Activated CD4-positive, alpha-beta T cell treated with anti-CD3 and anti-CD28 coated beads, Interleukin-2, amount 10 ng/mL, durations not matched to agents 24 days and 14 days (primary cell): ENCODE measurements at regions not wholly inside any gene's neighbourhood (a gene's known extent, or its start where the extent isn't known, plus 50 kb on each side); places are given as distances from the start of the nearest gene placed in this dataset.
"Not testable (repeated sequence)": the region's sequence is repeated elsewhere in the genome, so short reads cannot be mapped to it uniquely, and the experiment has no call there.

Experiments used
- DNase-seq: peaks from one replicate; pipeline ENCODE4 v3.0.0; 2022
- H3K27ac Mint-ChIP-seq: one replicate; pipeline ENCODE4 v1.8.0; 2022; ENCODE audit warnings: mild to moderate bottlenecking, mixed read lengths
- H3K27me3 Mint-ChIP-seq: one replicate; pipeline ENCODE4 v1.8.0; 2022; ENCODE audit warnings: mixed read lengths
- H3K36me3 Mint-ChIP-seq: one replicate; pipeline ENCODE4 v1.8.0; 2022; ENCODE audit warnings: low read depth, mild to moderate bottlenecking, mixed read lengths
- H3K4me1 Mint-ChIP-seq: one replicate; pipeline ENCODE4 v1.8.0; 2021; ENCODE audit warnings: mixed read lengths
- H3K4me3 Mint-ChIP-seq: one replicate; pipeline ENCODE4 v1.8.0; 2022; ENCODE audit warnings: mild to moderate bottlenecking, moderate library complexity, mixed read lengths
- H3K9me3 Mint-ChIP-seq: one replicate; pipeline ENCODE4 v1.8.0; 2021; ENCODE audit warnings: mixed read lengths
- intact Hi-C: fragments of 100-400 bp; cut with micrococcal nuclease; formaldehyde crosslinking; loops from one replicate; pipeline ENCODE4 v1.15.1; 2023

GRCh38 chr6:115773741-115774140 lies 286.9 kb downstream of the FRK start:
- Mint-ChIP-seq H3K9me3 (no peaks in the 10 kb centered on the region), H3K4me1 (no peaks in the 10 kb centered on the region), H3K27me3 (no peaks in the 10 kb centered on the region), H3K27ac (no peak overlapping the region), H3K4me3 (no peak overlapping the region), H3K36me3 (no peaks in the 10 kb centered on the region)
- no peak for DNase-seq
- intact Hi-C loops, result no loop called here

- H3K36me3 Mint-ChIP-seq, result no peaks in the 10 kb centered on the region
- H3K27ac Mint-ChIP-seq, result no peak overlapping the region
- no peak for DNase-seq
- intact Hi-C loops, result no loop called here
- no peaks in the 10 kb centered on the region for H3K27me3 Mint-ChIP-seq
- no peaks in the 10 kb centered on the region for H3K4me1 Mint-ChIP-seq
- H3K9me3 Mint-ChIP-seq, result no peaks in the 10 kb centered on the region
- H3K4me3 Mint-ChIP-seq, result no peak overlapping the region
Measured at GRCh38 chr6:115770851-115771250, 289.8 kb downstream of the FRK start.

- H3K4me1 Mint-ChIP-seq, result no peaks in the 10 kb centered on the region
- H3K9me3 Mint-ChIP-seq, result no peaks in the 10 kb centered on the region
- no peaks in the 10 kb centered on the region for H3K36me3 Mint-ChIP-seq
- intact Hi-C loops, result no loop called here
- H3K27me3 Mint-ChIP-seq, result no peaks in the 10 kb centered on the region
- H3K27ac Mint-ChIP-seq, result no peak overlapping the region
- DNase-seq, result no peak
- H3K4me3 Mint-ChIP-seq, result no peak overlapping the region
Measured at GRCh38 chr6:115768500-115768899, 292.2 kb downstream of the FRK start.

- no peaks in the 10 kb centered on the region for H3K4me1 Mint-ChIP-seq
- DNase-seq, result no peak
- H3K27ac Mint-ChIP-seq, result no peak overlapping the region
- no peaks in the 10 kb centered on the region for H3K36me3 Mint-ChIP-seq
- intact Hi-C loops, result no loop called here
- no peak overlapping the region for H3K4me3 Mint-ChIP-seq
- no peaks in the 10 kb centered on the region for H3K9me3 Mint-ChIP-seq
- no peaks in the 10 kb centered on the region for H3K27me3 Mint-ChIP-seq
Measured at GRCh38 chr6:115767931-115768330, 292.8 kb downstream of the FRK start.

GRCh38 chr6:115766745-115767462 lies 293.8 kb downstream of the FRK start:
- intact Hi-C loops, result no loop called here
- no peak overlapping the region for H3K4me3 Mint-ChIP-seq
- DNase-seq, result no peak
- no peaks in the 10 kb centered on the region for H3K4me1 Mint-ChIP-seq
- no peak overlapping the region for H3K27ac Mint-ChIP-seq
- no peaks in the 10 kb centered on the region for H3K27me3 Mint-ChIP-seq
- no peaks in the 10 kb centered on the region for H3K9me3 Mint-ChIP-seq
- H3K36me3 Mint-ChIP-seq, result no peaks in the 10 kb centered on the region

GRCh38 chr6:115765966-115766365 lies 294.7 kb downstream of the FRK start:
- Mint-ChIP-seq H3K27me3 (no peaks in the 10 kb centered on the region), H3K9me3 (no peaks in the 10 kb centered on the region)
- intact Hi-C loops, result no loop called here

GRCh38 chr6:115759051-115759450 lies 301.6 kb downstream of the FRK start:
- no peak overlapping the region for H3K4me3 Mint-ChIP-seq
- intact Hi-C loops, result no loop called here
- H3K9me3 Mint-ChIP-seq, result no peaks in the 10 kb centered on the region
- no peaks in the 10 kb centered on the region for H3K36me3 Mint-ChIP-seq
- no peak overlapping the region for H3K27ac Mint-ChIP-seq
- no peaks in the 10 kb centered on the region for H3K4me1 Mint-ChIP-seq
- no peaks in the 10 kb centered on the region for H3K27me3 Mint-ChIP-seq
- no peak for DNase-seq

More at GRCh38 chr6:115765966-115766365, 294.7 kb downstream of the FRK start:
- no peaks in the 10 kb centered on the region for H3K36me3 Mint-ChIP-seq
- H3K4me1 Mint-ChIP-seq, result no peaks in the 10 kb centered on the region
- no peak for DNase-seq
- no peak overlapping the region for H3K4me3 Mint-ChIP-seq
- no peak overlapping the region for H3K27ac Mint-ChIP-seq

GRCh38 chr6:115753446-115753845 lies 307.2 kb downstream of the FRK start:
- Mint-ChIP-seq H3K36me3 (no peaks in the 10 kb centered on the region), H3K4me3 (no peak overlapping the region), H3K27ac (no peak overlapping the region), H3K4me1 (no peaks in the 10 kb centered on the region), H3K9me3 (no peaks in the 10 kb centered on the region), H3K27me3 (no peaks in the 10 kb centered on the region)
- no peak for DNase-seq
- intact Hi-C loops, result no loop called here

- no peaks in the 10 kb centered on the region for H3K27me3 Mint-ChIP-seq
- no peaks in the 10 kb centered on the region for H3K36me3 Mint-ChIP-seq
- H3K4me1 Mint-ChIP-seq, result no peaks in the 10 kb centered on the region
- H3K9me3 Mint-ChIP-seq, result no peaks in the 10 kb centered on the region
- no peak overlapping the region for H3K4me3 Mint-ChIP-seq
- intact Hi-C loops, result no loop called here
- H3K27ac Mint-ChIP-seq, result no peak overlapping the region
- DNase-seq, result no peak
Measured at GRCh38 chr6:115750946-115751345, 309.7 kb downstream of the FRK start.

GRCh38 chr6:115750292-115750691 lies 310.4 kb downstream of the FRK start:
- H3K27me3 Mint-ChIP-seq, result no peaks in the 10 kb centered on the region
- no peaks in the 10 kb centered on the region for H3K36me3 Mint-ChIP-seq
- H3K4me3 Mint-ChIP-seq, result no peak overlapping the region
- no peaks in the 10 kb centered on the region for H3K4me1 Mint-ChIP-seq
- DNase-seq, result no peak
- intact Hi-C loops, result no loop called here
- H3K27ac Mint-ChIP-seq, result no peak overlapping the region
- H3K9me3 Mint-ChIP-seq, result peaks cover 4% of the 10 kb centered on the region

GRCh38 chr6:115747719-115748118 lies 313.0 kb downstream of the FRK start:
- intact Hi-C loops, result no loop called here
- no peak for DNase-seq
- H3K9me3 Mint-ChIP-seq, result peaks cover 7% of the 10 kb centered on the region
- H3K36me3 Mint-ChIP-seq, result no peaks in the 10 kb centered on the region
- H3K4me1 Mint-ChIP-seq, result no peaks in the 10 kb centered on the region
- no peak overlapping the region for H3K27ac Mint-ChIP-seq
- no peaks in the 10 kb centered on the region for H3K27me3 Mint-ChIP-seq
- H3K4me3 Mint-ChIP-seq, result no peak overlapping the region

- H3K4me1 Mint-ChIP-seq, intact Hi-C loops, H3K9me3 Mint-ChIP-seq, H3K4me3 Mint-ChIP-seq, H3K36me3 Mint-ChIP-seq, H3K27me3 Mint-ChIP-seq, DNase-seq, H3K27ac Mint-ChIP-seq: not testable (repeated sequence)
Measured at GRCh38 chr6:115746583-115746982, 314.1 kb downstream of the FRK start.

GRCh38 chr6:115740907-115741306 lies 319.8 kb downstream of the FRK start:
- Mint-ChIP-seq H3K36me3 (no peaks in the 10 kb centered on the region), H3K4me3 (no peak overlapping the region), H3K27ac (no peak overlapping the region), H3K9me3 (peaks cover 7% of the 10 kb centered on the region), H3K4me1 (no peaks in the 10 kb centered on the region), H3K27me3 (no peaks in the 10 kb centered on the region)
- intact Hi-C loops, result no loop called here
- DNase-seq, result no peak

- intact Hi-C loops, result no loop called here
- DNase-seq, result no peak
- Mint-ChIP-seq H3K27me3 (no peaks in the 10 kb centered on the region), H3K27ac (no peak overlapping the region), H3K4me1 (no peaks in the 10 kb centered on the region), H3K36me3 (no peaks in the 10 kb centered on the region), H3K9me3 (no peaks in the 10 kb centered on the region), H3K4me3 (no peak overlapping the region)
Measured at GRCh38 chr6:115735610-115736009, 325.1 kb downstream of the FRK start.

- H3K4me1 Mint-ChIP-seq, result no peaks in the 10 kb centered on the region
Measured at GRCh38 chr6:115733426-115733825, 327.3 kb downstream of the FRK start.

More at GRCh38 chr6:115733426-115733825, 327.3 kb downstream of the FRK start:
- no peaks in the 10 kb centered on the region for H3K36me3 Mint-ChIP-seq
- no peaks in the 10 kb centered on the region for H3K9me3 Mint-ChIP-seq
- H3K27me3 Mint-ChIP-seq, result no peaks in the 10 kb centered on the region
- H3K4me3 Mint-ChIP-seq, result no peak overlapping the region
- no peak for DNase-seq
- H3K27ac Mint-ChIP-seq, result no peak overlapping the region
- intact Hi-C loops, result no loop called here
